ENCODE measurements at regions not wholly inside any gene's neighbourhood (a gene's known extent, or its start where the extent isn't known, plus 50 kb on each side); places are given as distances from the start of the nearest gene placed in this dataset.

- TF ChIP-seq ELF1 (IDR thresholded peaks at IDR 0.05; ENCODE audit: borderline replicate concordance, low read depth) (no peak), POLR2A (IDR thresholded peaks at IDR 0.05; ENCODE audit: borderline replicate concordance, extremely low read depth, insufficient read depth, insufficient read length) (no peak), CTCF (IDR thresholded peaks at IDR 0.05 in 2 of 3, conservative IDR thresholded peaks at IDR 0.05 in 1 of 3; ENCODE audit: borderline replicate concordance in 1 of 3, insufficient read depth in 1 of 3, low read depth in 2 of 3, low read length in 2 of 3) (no peak), CEBPB (IDR thresholded peaks at IDR 0.05; ENCODE audit: low read depth) (no peak), REST (IDR thresholded peaks at IDR 0.05; ENCODE audit: low read depth) (no peak), SIN3A (IDR thresholded peaks at IDR 0.05; ENCODE audit: low read depth) (no peak), ZNF274 (IDR thresholded peaks at IDR 0.05; ENCODE audit: low read depth, low read length) (no peak)
- TF ChIP-seq, protein P1, sequence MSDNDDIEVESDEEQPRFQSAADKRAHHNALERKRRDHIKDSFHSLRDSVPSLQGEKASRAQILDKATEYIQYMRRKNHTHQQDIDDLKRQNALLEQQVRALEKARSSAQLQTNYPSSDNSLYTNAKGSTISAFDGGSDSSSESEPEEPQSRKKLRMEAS (IDR thresholded peaks at IDR 0.05), result no peak
These were observed 95.2 kb upstream of the KLF7 start for GRCh38 chr2:207260947-207261346.
